GM19099 (cell line): ENCODE measurements at regions not wholly inside any gene's neighbourhood (a gene's known extent, or its start where the extent isn't known, plus 50 kb on each side); places are given as distances from the start of the nearest gene placed in this dataset.

Experiments
- POLR2A ChIP-seq: IDR thresholded peaks from 3 replicates; pipeline ENCODE4 v1.6.1; 2011; ENCODE audit warnings: low read depth; ENCODE audit not compliant: insufficient read length; ENCODE audit errors: extremely low read depth

DNA sequence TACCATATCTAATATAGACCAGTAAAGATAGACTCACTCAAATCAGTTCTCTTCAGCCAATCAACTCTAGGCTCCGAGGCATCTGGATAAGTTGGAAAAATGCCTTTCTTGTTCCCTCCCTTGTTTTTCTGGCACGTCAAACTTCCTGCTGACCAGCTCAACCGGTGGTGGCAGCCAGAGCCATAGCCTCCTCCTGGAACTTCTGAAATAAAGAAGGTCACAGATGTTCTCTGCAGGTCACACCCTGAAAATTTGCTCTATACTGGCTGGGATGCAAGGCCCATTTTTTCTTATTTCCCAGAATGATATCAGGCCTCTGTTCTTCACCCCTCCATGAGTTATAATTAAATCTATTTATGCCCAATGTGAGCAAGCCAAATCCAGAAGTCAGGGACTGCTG is 81.9 kb downstream of the BMP4 start:
- no peak for TF ChIP-seq POLR2A

DNA sequence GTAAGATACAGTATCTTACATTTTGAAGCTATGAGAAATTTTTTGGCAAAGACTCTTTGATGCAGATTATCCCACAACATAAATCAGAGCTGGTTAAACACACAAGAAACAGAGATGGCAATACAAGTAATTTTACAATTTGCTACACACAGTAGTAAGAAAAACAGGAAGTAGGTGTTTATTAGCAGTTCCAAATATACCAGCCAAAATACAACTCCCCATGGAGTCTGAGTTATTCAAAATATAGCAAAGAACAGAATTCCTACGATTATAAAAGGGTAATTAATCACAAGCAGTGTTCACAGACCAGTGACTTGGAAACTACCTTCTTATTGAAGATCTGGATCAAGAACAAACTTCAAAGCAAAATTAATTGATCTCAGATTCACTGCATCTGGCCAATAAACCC is 83.9 kb downstream of the BMP4 start:
- no peak for TF ChIP-seq POLR2A

- no peak for TF ChIP-seq POLR2A
These were observed 84.7 kb downstream of the BMP4 start for GRCh38 chr14:53871951-53872350.

DNA sequence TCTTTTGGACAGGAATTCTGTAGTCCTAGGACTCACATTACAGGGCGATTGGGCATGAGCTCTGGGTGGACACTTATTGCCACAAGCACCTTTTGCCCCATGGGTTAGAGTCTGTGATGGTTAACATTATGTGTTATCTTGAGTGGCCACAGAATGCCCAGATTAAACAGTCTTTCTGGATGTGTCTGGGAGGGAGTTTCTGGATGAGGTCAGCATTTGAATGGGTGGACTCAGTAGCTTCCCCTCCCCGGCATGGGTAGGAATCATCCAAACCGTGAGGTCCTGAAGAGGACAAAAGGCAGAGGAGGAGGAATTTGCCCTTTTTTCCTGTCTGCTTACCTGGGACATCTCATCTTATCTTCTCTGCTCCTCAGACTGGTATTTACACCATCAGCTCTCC is 85.6 kb downstream of the BMP4 start:
- TF ChIP-seq POLR2A: no peak

- TF ChIP-seq POLR2A: no peak
These were observed 90.9 kb downstream of the BMP4 start for GRCh38 chr14:53865711-53866110.

DNA sequence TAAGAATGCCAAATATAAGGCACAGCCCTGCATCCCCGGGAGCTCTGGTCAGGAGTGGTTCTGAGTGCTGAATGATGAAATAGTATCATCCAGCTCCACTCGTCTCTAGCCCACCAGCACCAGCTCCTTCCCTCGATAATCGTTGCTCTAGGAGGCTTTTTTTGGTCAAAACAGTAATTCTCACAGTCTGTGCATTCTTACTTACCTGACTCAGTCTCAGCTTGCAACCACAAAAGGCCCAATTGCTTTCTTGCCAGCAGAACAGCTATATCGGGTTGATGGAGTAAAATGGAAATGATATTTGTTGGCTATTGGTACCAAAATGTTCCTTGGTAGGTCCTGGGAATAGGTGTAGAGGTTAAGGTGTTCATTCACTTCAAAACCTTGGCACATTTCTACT is 94.8 kb downstream of the BMP4 start:
- no peak for TF ChIP-seq POLR2A

DNA sequence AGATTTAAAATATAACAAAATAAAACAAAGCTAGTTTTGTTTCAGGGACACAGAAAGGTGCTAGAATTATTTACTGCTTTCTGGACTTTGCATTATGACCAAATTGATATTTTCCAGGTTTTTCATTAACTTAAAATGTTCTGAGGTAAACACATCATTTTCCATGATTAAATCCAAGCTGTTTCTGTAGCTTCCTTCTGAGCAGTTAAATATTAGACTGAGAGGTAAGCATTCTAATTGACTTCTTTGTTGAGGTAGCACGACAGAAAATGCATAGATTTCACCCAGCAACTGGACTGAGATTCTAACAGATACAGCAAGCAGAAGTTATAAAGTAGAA is 98.3 kb downstream of the BMP4 start:
- no peak for TF ChIP-seq POLR2A

DNA sequence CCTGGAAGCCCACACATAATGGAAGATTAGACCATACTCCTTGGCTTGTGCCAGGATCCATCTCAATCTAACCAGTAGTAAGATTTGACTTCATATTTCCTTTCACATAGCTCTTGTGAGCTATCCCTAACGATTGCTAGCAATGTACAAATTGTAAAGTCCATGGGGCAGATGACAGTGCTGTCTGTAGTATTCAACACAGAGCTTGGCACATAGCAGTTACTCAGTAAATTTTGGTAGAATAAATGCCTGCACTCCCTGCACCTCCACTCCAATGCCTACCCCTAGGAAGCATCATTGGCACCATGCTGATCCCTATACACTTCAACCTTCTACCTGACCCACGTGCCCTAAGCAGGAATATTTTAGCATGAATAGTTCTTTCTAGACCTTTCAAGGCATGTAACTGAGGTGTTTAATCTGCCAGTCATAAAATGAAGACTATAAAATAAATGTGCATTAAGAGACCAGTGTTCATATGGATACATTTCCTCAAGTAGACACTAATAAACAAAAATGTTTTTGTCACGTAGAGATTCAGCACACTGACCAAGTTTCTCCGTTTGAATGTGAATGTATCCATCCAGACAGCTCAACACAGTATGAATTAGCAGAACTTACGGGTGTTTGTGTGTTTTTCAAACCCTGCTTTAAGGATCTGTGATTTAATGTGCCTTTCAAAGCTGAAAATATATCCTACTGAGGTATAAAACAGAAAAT is 98.8 kb downstream of the BMP4 start:
- TF ChIP-seq POLR2A: no peak

GRCh38 chr14:53855574-53855973 is 101.1 kb downstream of the BMP4 start:
- TF ChIP-seq POLR2A: no peak

- no peak for TF ChIP-seq POLR2A
These were observed 101.5 kb downstream of the BMP4 start for GRCh38 chr14:53855127-53855526.

GRCh38 chr14:53851394-53852090 is 105.1 kb downstream of the BMP4 start:
- TF ChIP-seq POLR2A: no peak

GRCh38 chr14:53850714-53851296 is 105.8 kb downstream of the BMP4 start:
- TF ChIP-seq POLR2A: no peak

GRCh38 chr14:53849549-53849948 is 107.1 kb downstream of the BMP4 start:
- TF ChIP-seq POLR2A: no peak

- TF ChIP-seq POLR2A: no peak
These were observed 107.8 kb downstream of the BMP4 start for GRCh38 chr14:53848854-53849253.

DNA sequence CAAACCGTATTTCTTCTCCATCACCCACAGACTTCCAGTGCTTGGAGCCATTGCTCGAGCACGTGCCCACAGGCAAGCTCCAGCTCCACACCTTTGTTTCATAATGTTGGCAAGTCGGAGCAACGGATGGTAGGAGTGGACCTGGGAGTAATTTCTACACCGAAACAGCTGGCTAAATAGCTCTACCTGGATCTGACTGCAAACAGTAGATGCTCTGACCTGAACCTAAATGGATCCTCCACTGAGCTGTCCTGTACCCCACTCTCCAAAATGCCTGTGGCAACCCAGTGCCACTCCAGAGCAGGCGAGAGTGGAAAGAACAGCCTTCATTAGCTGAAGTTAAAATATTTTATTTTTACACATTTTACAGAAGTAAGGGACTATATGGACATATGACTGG is 108.7 kb downstream of the BMP4 start:
- no peak for TF ChIP-seq POLR2A

- no peak for TF ChIP-seq POLR2A
These were observed 109.6 kb downstream of the BMP4 start for GRCh38 chr14:53847057-53847456.
